OCI-LY7 (cell line): ENCODE measurements at regions not wholly inside any gene's neighbourhood (a gene's known extent, or its start where the extent isn't known, plus 50 kb on each side); places are given as distances from the start of the nearest gene placed in this dataset.

Source experiments
- BruUV-seq: library from RNA; stranded (reverse); fragments of 400-500 nt; replicated peaks from 2 replicates; lab custom pipeline; 2021; lab: Mats Ljungman, UMichigan
- CTCF ChIA-PET: fragments of 300-600 bp; sonication (Branson Sonifier 250); formaldehyde crosslinking; loops from one replicate; lab custom pipeline; 2022; ENCODE audit warnings: antibody characterized with exemption; ENCODE audit not compliant: unreplicated experiment; lab: Charles Lee
- POLR2A ChIA-PET: fragments of 300-600 bp; sonication (Branson Sonifier 250); formaldehyde crosslinking; loops from one replicate; lab custom pipeline; 2022; ENCODE audit warnings: antibody characterized with exemption; lab: Charles Lee
- DNase-seq: peaks from one replicate; pipeline ENCODE4 v3.0.0-alpha.2; 2015; ENCODE audit warnings: low spot score
- H2AFZ ChIP-seq: fragments of 200-600 bp; sonication (generic), shearing (Covaris generic); 2 replicates; pipeline ENCODE4 v1.6.1; 2014; ENCODE audit warnings: mild to moderate bottlenecking, antibody characterized with exemption, low read length, moderate library complexity
- H3K27ac ChIP-seq: fragments of 200-600 bp; sonication (generic); 2 replicates; pipeline ENCODE4 v1.5.1; 2014; ENCODE audit warnings: mixed run types, low read depth, mild to moderate bottlenecking, moderate library complexity, low read length, inconsistent platforms; ENCODE audit not compliant: poor library complexity, severe bottlenecking
- H3K36me3 ChIP-seq: fragments of 200-600 bp; sonication (generic); 2 replicates; pipeline ENCODE4 v1.6.1; 2014; ENCODE audit warnings: mild to moderate bottlenecking, antibody characterized with exemption, low read length, moderate library complexity, mixed read lengths; ENCODE audit not compliant: insufficient read depth
- H3K4me1 ChIP-seq: fragments of 200-600 bp; sonication (generic); 2 replicates; pipeline ENCODE4 v1.5.1; 2014; ENCODE audit warnings: mild to moderate bottlenecking, low read length; ENCODE audit not compliant: insufficient read depth, poor library complexity, severe bottlenecking
- H3K4me2 ChIP-seq: fragments of 200-600 bp; sonication (generic); 2 replicates; pipeline ENCODE4 v1.6.1; 2014; ENCODE audit warnings: mild to moderate bottlenecking, low read length
- H3K4me3 ChIP-seq: fragments of 200-600 bp; sonication (generic); 2 replicates; pipeline ENCODE4 v1.5.1; 2014; ENCODE audit warnings: mild to moderate bottlenecking, low read depth, low read length; ENCODE audit not compliant: poor library complexity, severe bottlenecking
- H3K79me2 ChIP-seq: fragments of 200-600 bp; sonication (generic); 2 replicates; pipeline ENCODE4 v1.6.1; 2016; ENCODE audit warnings: low read depth, mild to moderate bottlenecking, low read length, moderate library complexity, mixed read lengths; ENCODE audit not compliant: insufficient read depth
- H3K9me2 ChIP-seq: fragments of 200-600 bp; sonication (generic); 2 replicates; pipeline ENCODE4 v1.6.1; 2016; ENCODE audit warnings: mild to moderate bottlenecking, low read length, mixed read lengths; ENCODE audit not compliant: insufficient read depth
- H3K9me3 ChIP-seq: fragments of 200-600 bp; sonication (generic); 2 replicates; pipeline ENCODE4 v1.6.1; 2014; ENCODE audit warnings: mild to moderate bottlenecking, mixed run types, low read length, mixed read lengths
- H4K20me1 ChIP-seq: fragments of 200-600 bp; sonication (generic); 2 replicates; pipeline ENCODE4 v1.6.1; 2014; ENCODE audit warnings: mild to moderate bottlenecking, antibody characterized with exemption, low read length, moderate library complexity, mixed read lengths; ENCODE audit not compliant: insufficient read depth
- EZH2phosphoT487 ChIP-seq: fragments of 200-600 bp; sonication (generic); IDR thresholded peaks from 2 replicates; pipeline ENCODE4 v1.6.1; 2018; ENCODE audit warnings: low read depth, borderline replicate concordance, mild to moderate bottlenecking, mixed run types, antibody characterized with exemption, low read length, moderate library complexity, mixed read lengths
- intact Hi-C: fragments of 100-400 bp; cut with micrococcal nuclease; formaldehyde crosslinking; loops from one replicate; pipeline ENCODE4 v1.10.0; 2022; ENCODE audit not compliant: unreplicated experiment
- TF ChIP-seq, protein P1 (sequence below): fragments of 200-600 bp; sonication (generic); conservative IDR thresholded peaks from 2 replicates; pipeline ENCODE4 v1.5.1; 2014; ENCODE audit warnings: mild to moderate bottlenecking, antibody characterized with exemption, low read length, moderate library complexity, mixed read lengths

DNA sequence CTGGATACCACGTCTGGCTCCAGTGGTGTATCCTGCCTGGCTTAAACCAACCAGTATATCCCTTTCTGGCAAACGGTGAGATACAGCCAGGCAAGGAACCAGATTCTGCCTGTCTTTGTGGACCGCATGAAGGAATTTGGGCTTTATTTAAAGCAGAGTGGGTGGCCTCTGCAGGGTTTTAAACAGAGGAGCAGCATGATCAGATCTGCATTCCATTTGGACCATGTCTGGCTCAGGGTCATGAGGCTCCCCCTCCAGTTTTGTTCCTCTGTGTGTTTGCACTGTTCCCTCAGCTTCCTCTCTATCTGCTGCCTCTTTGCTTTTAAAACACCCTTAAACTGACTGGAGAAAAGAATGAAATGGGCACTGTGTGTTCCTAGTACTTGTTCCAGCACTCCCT, 195.0 kb downstream of the GIPC2 start:
- Histone ChIP-seq H3K4me2 (no peak overlapping the region), H3K36me3 (no peaks in the 10 kb centered on the region), H3K9me3 (no peaks in the 10 kb centered on the region), H4K20me1 (no peaks in the 10 kb centered on the region), H3K4me1 (no peaks in the 10 kb centered on the region), H3K27ac (no peak overlapping the region), H3K79me2 (no peaks in the 10 kb centered on the region), H3K4me3 (no peak overlapping the region), H3K9me2 (no peaks in the 10 kb centered on the region), H2AFZ (no peak overlapping the region)
- POLR2A ChIA-PET: interaction anchor here (0.7 to 1.1 kb wide), 2 partner anchors 9 to 64 kb away, joined by 3 to 4 read pairs; no protein-coding TSS in a partner anchor
- no peak for TF ChIP-seq EZH2phosphoT487
- TF ChIP-seq, protein P1, sequence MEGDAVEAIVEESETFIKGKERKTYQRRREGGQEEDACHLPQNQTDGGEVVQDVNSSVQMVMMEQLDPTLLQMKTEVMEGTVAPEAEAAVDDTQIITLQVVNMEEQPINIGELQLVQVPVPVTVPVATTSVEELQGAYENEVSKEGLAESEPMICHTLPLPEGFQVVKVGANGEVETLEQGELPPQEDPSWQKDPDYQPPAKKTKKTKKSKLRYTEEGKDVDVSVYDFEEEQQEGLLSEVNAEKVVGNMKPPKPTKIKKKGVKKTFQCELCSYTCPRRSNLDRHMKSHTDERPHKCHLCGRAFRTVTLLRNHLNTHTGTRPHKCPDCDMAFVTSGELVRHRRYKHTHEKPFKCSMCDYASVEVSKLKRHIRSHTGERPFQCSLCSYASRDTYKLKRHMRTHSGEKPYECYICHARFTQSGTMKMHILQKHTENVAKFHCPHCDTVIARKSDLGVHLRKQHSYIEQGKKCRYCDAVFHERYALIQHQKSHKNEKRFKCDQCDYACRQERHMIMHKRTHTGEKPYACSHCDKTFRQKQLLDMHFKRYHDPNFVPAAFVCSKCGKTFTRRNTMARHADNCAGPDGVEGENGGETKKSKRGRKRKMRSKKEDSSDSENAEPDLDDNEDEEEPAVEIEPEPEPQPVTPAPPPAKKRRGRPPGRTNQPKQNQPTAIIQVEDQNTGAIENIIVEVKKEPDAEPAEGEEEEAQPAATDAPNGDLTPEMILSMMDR: no peak
- no peak for DNase-seq
- BruUV-seq: no TSS peak
- CTCF ChIA-PET: no interaction called here
- intact Hi-C loops: no loop called here

DNA sequence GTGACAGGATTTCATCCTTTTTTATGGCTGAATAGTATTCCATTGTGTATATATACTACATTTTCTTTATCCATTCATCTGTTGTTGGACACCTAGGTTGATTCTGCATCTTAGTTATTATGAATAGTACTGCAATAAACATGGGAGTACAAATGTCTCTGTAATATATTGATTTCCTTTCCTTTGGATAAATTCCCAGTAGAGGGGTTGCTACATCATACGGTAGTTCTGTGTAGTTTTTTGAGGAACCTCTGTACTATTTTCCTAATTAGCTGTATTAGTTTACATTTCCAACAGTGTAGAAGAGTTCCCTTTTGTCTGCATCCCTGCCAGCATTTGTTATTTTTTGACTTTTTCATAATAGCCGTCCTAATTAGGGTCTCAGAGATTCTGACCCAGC, 201.3 kb downstream of the GIPC2 start:
- Histone ChIP-seq H3K4me2 (no peak overlapping the region), H3K9me2 (no peaks in the 10 kb centered on the region), H3K79me2 (no peaks in the 10 kb centered on the region), H2AFZ (no peak overlapping the region), H4K20me1 (no peaks in the 10 kb centered on the region), H3K4me3 (no peak overlapping the region), H3K36me3 (no peaks in the 10 kb centered on the region), H3K4me1 (no peaks in the 10 kb centered on the region), H3K9me3 (no peaks in the 10 kb centered on the region), H3K27ac (no peak overlapping the region)
- CTCF ChIA-PET: no interaction called here
- DNase-seq: no peak
- no TSS peak for BruUV-seq
- TF ChIP-seq EZH2phosphoT487: no peak
- TF ChIP-seq, protein P1: no peak
- intact Hi-C loops: no loop called here
- POLR2A ChIA-PET: interaction anchor here (0.6 to 2.3 kb wide), 2 partner anchors 21 to 355 kb away, joined by 3 to 8 read pairs; no protein-coding TSS in a partner anchor

DNA sequence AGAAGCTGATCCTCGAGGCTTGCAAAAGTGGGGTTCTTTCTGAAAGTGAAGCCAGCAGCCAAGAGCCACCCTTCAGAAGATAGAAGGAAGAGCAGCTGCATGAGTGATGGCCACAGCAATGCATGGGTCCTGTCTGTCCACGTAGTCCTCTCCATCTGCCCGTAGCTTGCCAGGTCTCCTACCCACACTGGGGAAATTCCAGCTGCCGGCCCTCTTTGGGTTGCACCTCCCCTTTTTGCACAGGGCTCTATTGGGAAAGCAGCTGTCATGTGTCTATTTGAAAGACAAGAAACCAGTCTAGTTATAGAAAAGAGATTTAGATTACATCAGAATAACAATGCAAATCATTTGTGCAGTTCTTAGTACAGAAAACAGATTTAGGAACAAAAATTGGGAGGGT, 204.4 kb downstream of the GIPC2 start:
- Histone ChIP-seq H3K79me2 (no peaks in the 10 kb centered on the region), H3K9me3 (no peaks in the 10 kb centered on the region), H3K36me3 (no peaks in the 10 kb centered on the region), H3K9me2 (no peaks in the 10 kb centered on the region), H4K20me1 (no peaks in the 10 kb centered on the region), H3K27ac (no peak overlapping the region), H3K4me2 (no peak overlapping the region), H2AFZ (no peak overlapping the region), H3K4me3 (no peak overlapping the region), H3K4me1 (no peaks in the 10 kb centered on the region)
- BruUV-seq: no TSS peak
- ChIA-PET POLR2A (interaction anchor here (0.6 kb wide), 1 partner anchor 183 kb away, joined by 3 read pairs; no protein-coding TSS in a partner anchor), CTCF (no interaction called here)
- intact Hi-C loops: no loop called here
- TF ChIP-seq, protein P1: no peak
- TF ChIP-seq EZH2phosphoT487: no peak
- no peak for DNase-seq
